ENCODE measurements at regions not wholly inside any gene's neighbourhood (a gene's known extent, or its start where the extent isn't known, plus 50 kb on each side); places are given as distances from the start of the nearest gene placed in this dataset.

DNA sequence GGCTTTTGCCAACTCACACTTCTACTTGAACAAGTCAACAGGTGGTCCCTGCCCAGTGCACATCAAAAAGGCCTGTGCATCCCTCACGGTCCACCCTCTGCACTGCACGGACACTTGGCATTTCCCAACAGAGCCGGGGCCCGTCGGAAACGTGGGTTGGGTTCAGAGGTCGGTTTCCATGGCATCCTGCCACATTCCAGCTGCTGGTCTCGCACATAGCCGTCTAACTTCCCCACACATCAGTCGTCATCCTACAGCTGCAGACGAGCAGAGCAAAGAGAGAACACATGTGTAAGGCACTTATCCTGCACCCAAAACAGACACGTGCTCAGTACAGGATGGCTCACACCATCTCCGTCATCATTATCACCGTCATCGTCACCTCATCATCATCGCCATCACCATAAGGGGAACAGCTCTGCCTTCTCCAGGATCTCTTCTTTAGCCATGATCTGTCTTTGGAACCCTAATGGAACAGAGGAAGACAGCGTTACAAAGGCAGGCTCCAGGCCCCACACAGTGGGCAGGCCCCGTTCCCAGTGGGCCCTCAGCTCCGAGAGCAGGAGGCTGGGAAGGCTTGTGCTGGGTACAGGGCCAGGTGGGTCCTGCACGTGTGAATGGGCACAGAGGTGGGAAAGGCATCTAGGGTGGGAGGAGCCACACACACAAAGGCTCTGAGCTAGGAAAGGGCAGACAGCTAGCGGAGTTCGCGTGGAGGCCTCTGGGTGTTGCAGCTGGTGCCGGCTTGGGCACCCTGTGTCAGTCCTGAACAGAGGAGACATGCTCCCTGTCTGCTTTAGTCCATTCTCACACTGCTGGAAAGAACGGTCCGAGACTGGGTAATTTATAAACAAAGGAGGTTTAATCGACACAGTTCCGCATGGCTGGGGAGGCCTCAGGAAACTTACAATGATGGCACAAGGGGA is 170.8 kb upstream of the SOX1 start:
- TF ChIP-seq, protein P1, sequence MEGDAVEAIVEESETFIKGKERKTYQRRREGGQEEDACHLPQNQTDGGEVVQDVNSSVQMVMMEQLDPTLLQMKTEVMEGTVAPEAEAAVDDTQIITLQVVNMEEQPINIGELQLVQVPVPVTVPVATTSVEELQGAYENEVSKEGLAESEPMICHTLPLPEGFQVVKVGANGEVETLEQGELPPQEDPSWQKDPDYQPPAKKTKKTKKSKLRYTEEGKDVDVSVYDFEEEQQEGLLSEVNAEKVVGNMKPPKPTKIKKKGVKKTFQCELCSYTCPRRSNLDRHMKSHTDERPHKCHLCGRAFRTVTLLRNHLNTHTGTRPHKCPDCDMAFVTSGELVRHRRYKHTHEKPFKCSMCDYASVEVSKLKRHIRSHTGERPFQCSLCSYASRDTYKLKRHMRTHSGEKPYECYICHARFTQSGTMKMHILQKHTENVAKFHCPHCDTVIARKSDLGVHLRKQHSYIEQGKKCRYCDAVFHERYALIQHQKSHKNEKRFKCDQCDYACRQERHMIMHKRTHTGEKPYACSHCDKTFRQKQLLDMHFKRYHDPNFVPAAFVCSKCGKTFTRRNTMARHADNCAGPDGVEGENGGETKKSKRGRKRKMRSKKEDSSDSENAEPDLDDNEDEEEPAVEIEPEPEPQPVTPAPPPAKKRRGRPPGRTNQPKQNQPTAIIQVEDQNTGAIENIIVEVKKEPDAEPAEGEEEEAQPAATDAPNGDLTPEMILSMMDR (IDR thresholded peaks at IDR 0.05) = no peak
- no peak for TF ChIP-seq POLR2A (IDR thresholded peaks at IDR 0.05)
